HuH-7.5 (cell line): ENCODE measurements at regions not wholly inside any gene's neighbourhood (a gene's known extent, or its start where the extent isn't known, plus 50 kb on each side); places are given as distances from the start of the nearest gene placed in this dataset.
A peak's percentile ranks its signal among the peaks of the same experiment; 100 is the strongest.
"Not testable (repeated sequence)": the region's sequence is repeated elsewhere in the genome, so short reads cannot be mapped to it uniquely, and the experiment has no call there.

ENCODE experiments used
- DNase-seq: peaks from one replicate; pipeline ENCODE4 v3.0.0; 2011; ENCODE audit warnings: low spot score

GRCh38 chr6:102126488-102126887, 733.0 kb downstream of the GRIK2 start:
- DNase-seq, result peak; percentile 10

GRCh38 chr6:102127253-102127652, 733.7 kb downstream of the GRIK2 start:
- DNase-seq, result no peak

GRCh38 chr6:102137859-102138258, 744.4 kb downstream of the GRIK2 start:
- no peak for DNase-seq

GRCh38 chr6:102149191-102149590, 755.7 kb downstream of the GRIK2 start:
- no peak for DNase-seq

- DNase-seq, result no peak
Observed at GRCh38 chr6:102150549-102150948, 757.0 kb downstream of the GRIK2 start.

- no peak for DNase-seq
Observed at GRCh38 chr6:102154176-102154575, 760.7 kb downstream of the GRIK2 start.

GRCh38 chr6:102154874-102155273, 761.4 kb downstream of the GRIK2 start:
- DNase-seq, result no peak

GRCh38 chr6:102169802-102170201, 776.3 kb downstream of the GRIK2 start:
- DNase-seq, result not testable (repeated sequence)

GRCh38 chr6:102187186-102187585, 793.7 kb downstream of the GRIK2 start:
- DNase-seq, result no peak

- DNase-seq, result no peak
Observed at GRCh38 chr6:102195311-102195710, 801.8 kb downstream of the GRIK2 start.

- DNase-seq, result no peak
Observed at GRCh38 chr6:102197211-102197610, 803.7 kb downstream of the GRIK2 start.

GRCh38 chr6:102204351-102204750, 810.8 kb downstream of the GRIK2 start:
- no peak for DNase-seq

- DNase-seq, result no peak
Observed at GRCh38 chr6:102215425-102215824, 821.9 kb downstream of the GRIK2 start.

GRCh38 chr6:102216232-102216631, 822.7 kb downstream of the GRIK2 start:
- DNase-seq, result no peak

GRCh38 chr6:102223942-102224341, 830.4 kb downstream of the GRIK2 start:
- no peak for DNase-seq

GRCh38 chr6:102229271-102229670, 835.8 kb downstream of the GRIK2 start:
- DNase-seq, result no peak
